ENCODE measurements at regions not wholly inside any gene's neighbourhood (a gene's known extent, or its start where the extent isn't known, plus 50 kb on each side); places are given as distances from the start of the nearest gene placed in this dataset.
"Not testable (repeated sequence)": the region's sequence is repeated elsewhere in the genome, so short reads cannot be mapped to it uniquely, and the experiment has no call there.

DNA sequence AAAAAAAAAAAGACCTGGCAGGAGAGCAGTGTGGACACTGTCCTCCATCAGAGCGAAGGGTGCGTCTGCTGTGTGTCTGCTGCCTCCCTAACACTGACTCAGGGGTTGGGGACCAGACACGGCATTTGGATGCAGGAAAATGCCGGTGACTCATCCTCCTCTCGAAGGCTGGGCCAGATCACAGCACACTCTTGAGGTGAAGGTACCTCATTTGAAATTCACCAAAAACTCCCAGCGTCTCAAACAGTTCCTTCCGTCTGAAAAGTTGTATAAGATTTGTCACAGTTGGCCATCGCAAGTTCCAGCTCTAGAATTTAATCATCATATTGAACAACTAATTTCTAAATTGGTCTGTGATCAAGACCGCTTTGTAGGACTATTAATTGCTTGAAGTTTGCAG is 118.1 kb upstream of the LYZL2 start:
- H3K4me3 ChIP-seq (ENCODE audit: low read depth, low read length) = no peak overlapping the region
- peak; percentile 38 for DNase-seq
- no peak overlapping the region for H3K27ac ChIP-seq
- in situ Hi-C loops (cut with HindIII; ENCODE audit: low pct_ligation_motif_present, low sequenced_read_pairs) = no loop called here
- TF ChIP-seq, protein P1, sequence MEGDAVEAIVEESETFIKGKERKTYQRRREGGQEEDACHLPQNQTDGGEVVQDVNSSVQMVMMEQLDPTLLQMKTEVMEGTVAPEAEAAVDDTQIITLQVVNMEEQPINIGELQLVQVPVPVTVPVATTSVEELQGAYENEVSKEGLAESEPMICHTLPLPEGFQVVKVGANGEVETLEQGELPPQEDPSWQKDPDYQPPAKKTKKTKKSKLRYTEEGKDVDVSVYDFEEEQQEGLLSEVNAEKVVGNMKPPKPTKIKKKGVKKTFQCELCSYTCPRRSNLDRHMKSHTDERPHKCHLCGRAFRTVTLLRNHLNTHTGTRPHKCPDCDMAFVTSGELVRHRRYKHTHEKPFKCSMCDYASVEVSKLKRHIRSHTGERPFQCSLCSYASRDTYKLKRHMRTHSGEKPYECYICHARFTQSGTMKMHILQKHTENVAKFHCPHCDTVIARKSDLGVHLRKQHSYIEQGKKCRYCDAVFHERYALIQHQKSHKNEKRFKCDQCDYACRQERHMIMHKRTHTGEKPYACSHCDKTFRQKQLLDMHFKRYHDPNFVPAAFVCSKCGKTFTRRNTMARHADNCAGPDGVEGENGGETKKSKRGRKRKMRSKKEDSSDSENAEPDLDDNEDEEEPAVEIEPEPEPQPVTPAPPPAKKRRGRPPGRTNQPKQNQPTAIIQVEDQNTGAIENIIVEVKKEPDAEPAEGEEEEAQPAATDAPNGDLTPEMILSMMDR (IDR thresholded peaks at IDR 0.05; ENCODE audit: low read depth, low read length, missing control alignments) = no peak
- H3K27me3 ChIP-seq (replicated peaks) = no peaks in the 10 kb centered on the region
- no peaks in the 10 kb centered on the region for H3K36me3 ChIP-seq (replicated peaks)

DNA sequence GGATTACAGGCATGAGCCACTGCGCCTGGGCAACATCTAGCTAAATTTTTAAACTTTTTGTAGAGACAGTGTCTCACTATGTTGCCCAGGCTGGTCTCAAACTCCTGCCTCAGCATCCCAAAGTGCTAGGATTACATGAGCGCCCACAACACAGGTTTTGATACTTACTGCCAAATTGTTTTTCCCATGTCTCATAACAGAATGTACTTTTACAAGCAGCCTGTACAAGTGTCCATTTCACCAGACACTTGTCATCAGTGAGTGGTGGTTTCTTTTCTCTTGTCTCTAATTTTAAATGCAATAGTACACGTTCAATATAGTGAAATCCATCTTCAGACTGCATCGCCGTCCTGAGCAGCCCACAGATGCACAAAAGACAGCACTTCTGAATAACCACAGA is 116.4 kb upstream of the LYZL2 start:
- Histone ChIP-seq H3K4me3 (ENCODE audit: low read depth, low read length) (no peak overlapping the region), H3K27me3 (replicated peaks) (no peaks in the 10 kb centered on the region), H3K36me3 (replicated peaks) (no peaks in the 10 kb centered on the region), H3K27ac (no peak overlapping the region)
- no peak for DNase-seq
- TF ChIP-seq, protein P1 (IDR thresholded peaks at IDR 0.05; ENCODE audit: low read depth, low read length, missing control alignments) = no peak
- in situ Hi-C loops (cut with HindIII; ENCODE audit: low pct_ligation_motif_present, low sequenced_read_pairs) = no loop called here

DNA sequence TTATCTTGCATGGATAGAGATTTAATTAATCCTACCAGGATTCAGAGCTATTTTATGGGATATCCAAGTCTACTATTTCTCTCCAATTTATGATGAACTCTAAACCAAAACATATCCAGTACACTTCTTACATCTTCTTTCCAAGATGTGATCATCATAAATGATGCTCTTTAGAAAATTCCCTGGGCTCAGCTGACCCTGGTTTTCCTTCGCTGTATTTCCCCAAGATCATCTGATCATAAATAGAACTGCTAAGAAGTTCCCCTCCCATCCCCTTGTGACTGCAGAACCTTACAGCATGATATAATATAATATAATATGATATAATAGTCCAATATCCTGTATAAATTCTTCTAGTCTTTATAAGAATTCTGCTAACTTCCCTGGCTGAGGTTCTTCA is 114.6 kb upstream of the LYZL2 start:
- in situ Hi-C loops (cut with HindIII; ENCODE audit: low pct_ligation_motif_present, low sequenced_read_pairs) = no loop called here

DNA sequence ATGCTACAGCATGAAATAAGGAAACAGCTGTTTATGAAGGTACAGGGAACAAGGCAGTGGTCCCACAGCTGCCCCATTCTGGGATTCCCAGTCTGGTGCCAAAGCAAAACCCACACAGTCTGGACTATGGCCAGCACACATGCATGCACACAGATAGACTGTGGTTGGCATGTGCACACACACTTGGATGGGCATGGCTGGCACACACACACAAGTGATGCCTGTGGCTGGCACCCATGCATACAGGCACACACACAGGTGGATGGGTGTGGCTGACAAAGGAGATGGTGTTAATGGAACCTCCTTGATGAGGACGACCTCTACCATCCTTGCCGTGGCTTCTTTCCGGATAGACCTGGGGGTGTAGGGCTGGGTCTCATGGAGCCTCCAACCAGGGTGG is 114.0 kb upstream of the LYZL2 start:
- no peak for DNase-seq
- TF ChIP-seq, protein P1 (IDR thresholded peaks at IDR 0.05; ENCODE audit: low read depth, low read length, missing control alignments) = no peak
- in situ Hi-C loops (cut with HindIII; ENCODE audit: low pct_ligation_motif_present, low sequenced_read_pairs) = no loop called here
- Histone ChIP-seq H3K27me3 (replicated peaks) (no peaks in the 10 kb centered on the region), H3K4me3 (ENCODE audit: low read depth, low read length) (no peak overlapping the region), H3K27ac (no peak overlapping the region), H3K36me3 (replicated peaks) (no peaks in the 10 kb centered on the region)

More for the DNA sequence above, 114.6 kb upstream of the LYZL2 start:
- DNase-seq = no peak
- Histone ChIP-seq H3K27ac (no peak overlapping the region), H3K36me3 (replicated peaks) (no peaks in the 10 kb centered on the region), H3K27me3 (replicated peaks) (no peaks in the 10 kb centered on the region), H3K4me3 (ENCODE audit: low read depth, low read length) (no peak overlapping the region)
- TF ChIP-seq, protein P1 (IDR thresholded peaks at IDR 0.05; ENCODE audit: low read depth, low read length, missing control alignments) = no peak

DNA sequence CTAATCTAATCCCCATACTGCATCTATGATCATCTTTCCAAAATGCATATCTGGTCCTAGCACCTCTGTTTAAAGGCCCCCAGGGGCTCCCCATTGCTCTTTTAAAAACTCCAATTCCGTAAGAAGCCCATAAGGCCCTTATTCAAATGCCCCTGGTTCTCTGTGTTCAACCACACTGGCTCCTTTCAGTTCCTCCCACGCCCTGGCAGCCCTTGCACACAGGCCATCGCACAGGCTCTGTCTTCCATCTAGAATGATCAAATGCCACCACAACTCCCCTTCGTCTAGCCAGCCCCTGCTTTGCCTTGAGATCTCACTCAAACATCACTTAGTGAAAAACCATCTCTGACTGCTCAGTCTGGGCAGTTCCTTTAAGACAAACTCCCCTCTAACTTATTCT is 112.9 kb upstream of the LYZL2 start:
- DNase-seq = no peak
- Histone ChIP-seq H3K36me3 (replicated peaks) (no peaks in the 10 kb centered on the region), H3K27me3 (replicated peaks) (no peaks in the 10 kb centered on the region), H3K27ac (no peak overlapping the region), H3K4me3 (ENCODE audit: low read depth, low read length) (no peak overlapping the region)
- TF ChIP-seq, protein P1 (IDR thresholded peaks at IDR 0.05; ENCODE audit: low read depth, low read length, missing control alignments) = no peak
- in situ Hi-C loops (cut with HindIII; ENCODE audit: low pct_ligation_motif_present, low sequenced_read_pairs) = no loop called here

DNA sequence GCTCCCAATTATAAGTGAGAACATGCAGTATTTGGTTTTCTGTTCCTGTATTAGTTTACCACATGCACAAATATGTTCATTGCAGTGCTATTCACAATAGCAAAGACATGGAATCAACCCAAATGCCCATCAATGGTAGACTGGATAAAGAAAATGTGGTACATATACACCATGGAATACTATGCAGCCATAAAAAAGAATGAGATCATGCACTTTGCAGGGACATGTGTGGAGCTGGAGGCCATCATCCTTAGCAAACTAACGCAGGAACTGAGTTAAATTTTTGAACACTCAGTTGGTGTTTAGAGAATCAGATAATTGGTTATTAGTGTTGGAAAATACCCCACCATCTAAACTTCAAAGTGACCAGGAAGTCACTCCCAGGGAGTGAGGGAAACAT is 111.2 kb upstream of the LYZL2 start:
- H3K36me3 ChIP-seq (replicated peaks); H3K27me3 ChIP-seq (replicated peaks); in situ Hi-C loops (cut with HindIII; ENCODE audit: low pct_ligation_motif_present, low sequenced_read_pairs): not testable (repeated sequence)

More for the DNA sequence above, 111.2 kb upstream of the LYZL2 start:
- H3K4me3 ChIP-seq (ENCODE audit: low read depth, low read length); H3K27ac ChIP-seq; DNase-seq: not testable (repeated sequence)

All from brain microvascular endothelial cell (primary cell).